Trophoblast cell (in vitro differentiated cells and primary cell): ENCODE measurements at regions not wholly inside any gene's neighbourhood (a gene's known extent, or its start where the extent isn't known, plus 50 kb on each side); places are given as distances from the start of the nearest gene placed in this dataset.

Source experiments
- DNase-seq, 2 donors: peaks; one replicate each; pipeline ENCODE4 v3.0.0-alpha.2; 2016
- H2AFZ ChIP-seq: 2 replicates; pipeline ENCODE4 v1.6.1; 2013; ENCODE audit warnings: low read length, moderate library complexity, mild to moderate bottlenecking; ENCODE audit not compliant: insufficient read depth, poor library complexity
- H2AK5ac ChIP-seq: 2 replicates; pipeline ENCODE4 v1.6.1; 2013; ENCODE audit warnings: mild to moderate bottlenecking, low read length
- H2BK120ac ChIP-seq: 2 replicates; pipeline ENCODE4 v1.6.1; 2013; ENCODE audit warnings: low read length, mild to moderate bottlenecking, moderate library complexity; ENCODE audit not compliant: insufficient read depth, poor library complexity
- H2BK12ac ChIP-seq: 2 replicates; pipeline ENCODE4 v1.6.1; 2013; ENCODE audit warnings: mild to moderate bottlenecking, low read length, moderate library complexity
- H2BK5ac ChIP-seq: 2 replicates; pipeline ENCODE4 v1.6.1; 2013; ENCODE audit warnings: low read length, low read depth, moderate library complexity, mild to moderate bottlenecking; ENCODE audit not compliant: poor library complexity
- H3K14ac ChIP-seq: 2 replicates; pipeline ENCODE4 v1.6.1; 2013; ENCODE audit warnings: mild to moderate bottlenecking, low read length
- H3K18ac ChIP-seq: 2 replicates; pipeline ENCODE4 v1.6.1; 2013; ENCODE audit warnings: mild to moderate bottlenecking, low read length
- H3K23ac ChIP-seq: 2 replicates; pipeline ENCODE4 v1.6.1; 2013; ENCODE audit warnings: low read length
- H3K27ac ChIP-seq: 2 replicates; pipeline ENCODE4 v1.5.1; 2013; ENCODE audit warnings: low read depth, mild to moderate bottlenecking, inconsistent platforms, low read length, moderate library complexity
- H3K27me3 ChIP-seq: 2 replicates; pipeline ENCODE4 v1.6.1; 2013; ENCODE audit warnings: inconsistent platforms, mild to moderate bottlenecking, low read length, moderate library complexity; ENCODE audit not compliant: insufficient read depth
- H3K36me3 ChIP-seq, 2 experiments: 1 replicate in 1 of 2; 2 replicates in 1 of 2; pipeline ENCODE4 v1.6.1; 2013; ENCODE audit warnings: low read length in 2 of 2, mild to moderate bottlenecking in 2 of 2, moderate library complexity in 1 of 2; ENCODE audit not compliant: insufficient read depth in 2 of 2, control insufficient read depth in 1 of 2
- H3K4ac ChIP-seq: 2 replicates; pipeline ENCODE4 v1.6.1; 2013; ENCODE audit warnings: low read depth, mild to moderate bottlenecking, low read length, moderate library complexity
- H3K4me1 ChIP-seq, 2 experiments: 1 replicate in 1 of 2; 2 replicates in 1 of 2; pipeline ENCODE4 v1.6.1; 2013; ENCODE audit warnings: low read length in 2 of 2, mild to moderate bottlenecking in 2 of 2, moderate library complexity in 1 of 2; ENCODE audit not compliant: insufficient read depth in 2 of 2, control insufficient read depth in 1 of 2
- H3K4me2 ChIP-seq: 2 replicates; pipeline ENCODE4 v1.6.1; 2013; ENCODE audit warnings: inconsistent platforms, mild to moderate bottlenecking, low read length, moderate library complexity
- H3K4me3 ChIP-seq: 2 replicates; pipeline ENCODE4 v1.5.1; 2013; ENCODE audit warnings: mild to moderate bottlenecking, low read depth, low read length, inconsistent platforms
- H3K79me1 ChIP-seq: one replicate; pipeline ENCODE4 v1.6.1; 2013; ENCODE audit warnings: low read length
- H3K79me2 ChIP-seq: 2 replicates; pipeline ENCODE4 v1.6.1; 2013; ENCODE audit warnings: low read length, mild to moderate bottlenecking; ENCODE audit not compliant: control insufficient read depth, insufficient read depth, poor library complexity
- H3K9ac ChIP-seq: 2 replicates; pipeline ENCODE4 v1.6.1; 2013; ENCODE audit warnings: mild to moderate bottlenecking, low read length
- H3K9me3 ChIP-seq: 2 replicates; pipeline ENCODE4 v1.6.1; 2013; ENCODE audit warnings: low read depth, mild to moderate bottlenecking, control low read depth, inconsistent platforms, low read length; ENCODE audit not compliant: insufficient read depth
- H4K12ac ChIP-seq: 2 replicates; pipeline ENCODE4 v1.6.1; 2013; ENCODE audit warnings: low read depth, mild to moderate bottlenecking, low read length, moderate library complexity
- H4K8ac ChIP-seq: 2 replicates; pipeline ENCODE4 v1.6.1; 2013; ENCODE audit warnings: low read depth, mild to moderate bottlenecking, low read length, moderate library complexity
- H4K91ac ChIP-seq: one replicate; pipeline ENCODE4 v1.6.1; 2013; ENCODE audit warnings: low read depth, mild to moderate bottlenecking, low read length, moderate library complexity
- WGBS: extraction: QIAGEN DNeasy Blood & Tissue Kit; methylation state at CpG from one replicate; pipeline ENCODE4 v1.1.7; 2013; ENCODE audit warnings: missing lambda C conversion rate; ENCODE audit not compliant: insufficient read length, insufficient coverage; ENCODE audit errors: extremely low coverage; 5-methylcytosine and 5-hydroxymethylcytosine counted together

- no peak for DNase-seq
- no peak overlapping the region for H3K4me2 ChIP-seq
- H3K27me3 ChIP-seq: no peaks in the 10 kb centered on the region
- no peaks in the 10 kb centered on the region for H3K79me1 ChIP-seq
- no peak overlapping the region for H3K14ac ChIP-seq
- no peak overlapping the region for H3K9ac ChIP-seq
- H2AFZ ChIP-seq: no peak overlapping the region
- H3K4me3 ChIP-seq: no peak overlapping the region
- H3K18ac ChIP-seq: no peak overlapping the region
- no peaks in the 10 kb centered on the region for H3K79me2 ChIP-seq
- no peak overlapping the region for H3K23ac ChIP-seq
- no CpG with 5 or more reads among the region's 4 CpGs for WGBS
- no peaks in the 10 kb centered on the region for H3K4me1 ChIP-seq
- no peak overlapping the region for H4K8ac ChIP-seq
- H2BK12ac ChIP-seq: no peak overlapping the region
- peaks cover 2% of the 10 kb centered on the region for H3K9me3 ChIP-seq
- no peak overlapping the region for H3K4ac ChIP-seq
- H3K36me3 ChIP-seq: no peaks in the 10 kb centered on the region
- H4K12ac ChIP-seq: no peak overlapping the region
- H4K91ac ChIP-seq: no peak overlapping the region
- no peak overlapping the region for H2BK120ac ChIP-seq
- H3K27ac ChIP-seq: no peak overlapping the region
- no peak overlapping the region for H2AK5ac ChIP-seq
- H2BK5ac ChIP-seq: no peak overlapping the region
Measured at GRCh38 chr1:211882381-211883004, 51.9 kb upstream of the LPGAT1 start.
